Uterus (tissue), 2 donors: ENCODE measurements at regions not wholly inside any gene's neighbourhood (a gene's known extent, or its start where the extent isn't known, plus 50 kb on each side); places are given as distances from the start of the nearest gene placed in this dataset.

Source experiments
- CTCF ChIP-seq, 4 experiments: fragments of 200-600 bp in 2 of 4; fragments of 450-650 bp in 2 of 4; sonication (generic) in 2 of 4; IDR thresholded peaks; one replicate each; pipeline ENCODE4 v1.5.1; 2016 to 2019; ENCODE audit warnings: antibody characterized with exemption in 4 of 4, mild to moderate bottlenecking in 2 of 4, moderate library complexity in 1 of 4
- POLR2A ChIP-seq, 2 donors: fragments of 450-650 bp; IDR thresholded peaks; one replicate each; pipeline ENCODE4 v1.6.1; 2016; ENCODE audit warnings: antibody characterized with exemption in 2 of 2, mild to moderate bottlenecking in 1 of 2, moderate library complexity in 1 of 2

GRCh38 chr10:78976825-78977755 lies 91.7 kb upstream of the ZMIZ1 start:
- TF ChIP-seq CTCF (IDR thresholded peaks at IDR 0.05) (no peak), POLR2A (IDR thresholded peaks at IDR 0.05) (no peak)
